GM19467 (cell line): ENCODE measurements at regions not wholly inside any gene's neighbourhood (a gene's known extent, or its start where the extent isn't known, plus 50 kb on each side); places are given as distances from the start of the nearest gene placed in this dataset.

Experiments
- ATAC-seq: cut with Tn5 transposase; IDR thresholded peaks from one replicate; pipeline ENCODE4 v1.9.1; 2021; ENCODE audit warnings: mild to moderate bottlenecking, moderate library complexity; ENCODE audit not compliant: unreplicated experiment

- ATAC-seq = no peak
These were observed 63.3 kb upstream of the RGMA start for GRCh38 chr15:93152360-93152759.

- ATAC-seq = no peak
These were observed 62.2 kb upstream of the RGMA start for GRCh38 chr15:93150910-93151881.

GRCh38 chr15:93146601-93147000 is 57.6 kb upstream of the RGMA start:
- ATAC-seq = no peak

GRCh38 chr15:93146196-93146595 is 57.2 kb upstream of the RGMA start:
- no peak for ATAC-seq

GRCh38 chr15:93144463-93145236 is 55.6 kb upstream of the RGMA start:
- no peak for ATAC-seq

GRCh38 chr15:93143186-93143585 is 54.2 kb upstream of the RGMA start:
- ATAC-seq = no peak

- ATAC-seq = no peak
These were observed 52.4 kb upstream of the RGMA start for GRCh38 chr15:93141371-93141794.

- no peak for ATAC-seq
These were observed 50.4 kb upstream of the RGMA start for GRCh38 chr15:93139436-93139835.

GRCh38 chr15:93138681-93139250 is 49.8 kb upstream of the RGMA start:
- no peak for ATAC-seq
